GM19324 (cell line): ENCODE measurements at regions not wholly inside any gene's neighbourhood (a gene's known extent, or its start where the extent isn't known, plus 50 kb on each side); places are given as distances from the start of the nearest gene placed in this dataset.
"Not testable (repeated sequence)": the region's sequence is repeated elsewhere in the genome, so short reads cannot be mapped to it uniquely, and the experiment has no call there.

Source experiments
- ATAC-seq: cut with Tn5 transposase; IDR thresholded peaks from one replicate; pipeline ENCODE4 v1.9.1; 2021; ENCODE audit warnings: mild to moderate bottlenecking, moderate library complexity; ENCODE audit not compliant: unreplicated experiment, low FRiP score

DNA sequence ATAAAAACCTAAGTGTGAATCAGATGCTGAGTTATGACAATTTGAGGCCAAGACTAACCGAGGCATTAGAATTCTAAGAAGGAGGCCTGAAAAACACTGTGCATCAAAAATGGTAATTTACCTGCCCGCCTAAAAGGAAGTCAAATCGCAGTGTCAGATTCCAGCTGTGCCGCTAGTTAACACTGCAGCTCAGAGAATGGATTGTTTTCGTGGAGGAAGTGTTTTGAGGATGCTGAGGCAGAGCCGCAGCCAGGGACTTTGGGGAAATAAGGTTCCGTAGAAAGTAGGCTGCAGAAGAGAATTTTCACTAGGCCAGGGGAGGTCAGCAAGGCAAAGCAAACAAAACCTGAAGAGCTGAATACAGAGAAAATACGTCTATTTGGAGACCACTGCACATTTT lies 226.4 kb upstream of the ISL1 start:
- no peak for ATAC-seq

DNA sequence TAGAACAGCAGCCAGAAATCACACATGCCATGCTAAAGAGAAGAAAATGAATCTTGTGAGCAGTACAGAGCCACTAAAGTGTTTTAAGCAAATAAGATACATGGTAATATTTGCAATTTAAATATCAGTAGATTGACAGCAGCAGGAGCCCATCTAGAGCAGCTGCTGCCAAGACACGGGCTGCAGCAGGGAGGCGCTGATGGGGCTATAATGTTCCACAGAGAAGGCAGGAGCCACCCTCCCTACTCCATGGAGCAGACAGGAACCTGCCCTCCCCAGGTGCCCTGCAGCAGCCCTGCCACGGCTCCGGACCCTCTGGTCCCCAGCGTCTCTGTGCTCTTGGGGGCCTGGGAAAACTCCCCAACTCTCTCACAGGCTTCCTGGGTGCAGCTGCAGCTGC lies 224.1 kb upstream of the ISL1 start:
- no peak for ATAC-seq

DNA sequence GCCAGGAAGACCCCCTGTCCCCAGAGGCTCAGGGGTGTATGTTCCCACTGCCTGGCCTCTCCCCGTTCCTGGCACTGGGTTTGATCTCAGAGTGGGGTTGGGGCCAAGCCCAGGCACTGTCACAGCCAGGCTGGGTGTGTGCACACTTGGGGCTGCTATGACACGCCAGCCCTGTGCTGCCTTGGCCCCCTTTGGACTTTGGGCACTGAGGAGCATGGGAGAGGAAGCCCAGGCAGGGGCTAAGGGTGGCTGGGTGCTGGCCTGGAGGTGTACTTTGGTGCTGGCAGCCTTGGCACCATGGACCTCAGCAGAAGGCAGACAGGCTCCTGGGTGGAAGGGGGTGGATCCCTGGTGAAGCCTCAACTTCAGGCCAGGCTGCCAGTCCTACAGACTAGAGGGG lies 223.6 kb upstream of the ISL1 start:
- ATAC-seq = no peak

DNA sequence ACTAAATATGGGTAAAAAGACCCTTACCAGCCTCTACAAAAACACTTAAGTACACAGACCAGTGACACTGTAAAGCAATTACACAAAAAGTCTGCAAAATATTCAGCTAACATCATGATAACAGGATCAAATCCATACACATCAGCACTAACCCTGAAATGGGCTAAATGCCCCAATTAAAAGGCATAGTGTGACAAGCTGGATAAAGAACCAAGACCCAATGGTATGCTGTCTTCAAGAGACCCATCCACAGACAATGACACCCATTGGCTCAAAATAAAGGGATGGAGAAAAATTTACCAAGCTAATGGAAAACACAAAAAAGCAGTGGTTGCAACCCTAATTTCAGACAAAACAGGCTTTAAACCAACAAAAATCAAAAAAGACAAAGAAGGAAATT lies 221.0 kb upstream of the ISL1 start:
- no peak for ATAC-seq

DNA sequence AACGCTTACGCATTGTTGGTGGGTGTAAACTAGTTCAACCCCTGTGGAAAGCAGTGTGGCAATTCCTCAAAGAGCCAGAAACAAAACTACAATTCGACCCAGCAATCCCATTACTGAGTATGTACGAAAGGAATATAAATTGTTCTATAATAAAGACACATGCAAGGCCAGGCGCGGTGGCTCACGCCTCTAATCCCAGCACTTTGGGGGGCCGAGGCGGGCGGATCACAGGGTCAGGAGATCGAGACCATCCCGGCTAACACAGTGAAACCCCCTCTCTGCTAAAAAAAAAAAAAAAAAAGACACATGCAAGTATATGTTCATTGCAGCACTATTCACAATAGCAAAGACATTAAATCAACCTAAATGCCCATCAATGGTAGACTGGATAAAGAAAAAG lies 217.6 kb upstream of the ISL1 start:
- not testable (repeated sequence) for ATAC-seq

DNA sequence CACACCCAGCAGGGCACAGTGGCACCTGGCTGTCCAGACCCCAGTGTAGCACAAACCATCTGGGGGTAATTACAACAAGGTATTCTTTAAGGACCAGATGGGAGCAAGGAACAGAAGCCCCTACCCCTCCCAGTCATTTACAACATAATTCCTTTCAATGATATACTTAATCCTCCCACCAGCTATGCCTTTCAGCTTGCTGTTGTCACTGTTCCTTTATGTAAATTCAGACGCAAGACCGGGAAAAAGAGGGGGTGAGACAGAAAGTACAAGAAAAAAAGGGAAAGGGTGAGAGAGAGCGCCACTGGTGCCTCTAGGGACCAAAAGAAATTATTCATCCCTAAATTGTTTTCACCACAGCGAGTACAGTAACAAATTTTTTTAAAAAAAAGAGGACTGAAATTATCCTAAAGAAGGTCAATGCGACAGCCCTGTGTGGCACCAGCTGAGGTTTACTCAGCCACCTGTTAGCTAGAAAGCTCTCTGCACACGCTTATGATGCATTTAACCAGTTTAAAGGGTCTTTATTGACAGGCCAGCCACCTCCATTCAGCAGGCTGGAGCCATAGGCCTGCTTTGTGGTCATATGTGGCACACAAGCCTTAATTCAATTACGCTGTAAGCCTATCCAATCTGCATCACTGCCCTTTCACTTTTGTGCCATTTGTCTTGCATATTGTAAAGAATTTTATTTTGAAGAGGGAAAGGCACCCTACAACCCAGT lies 210.2 kb upstream of the ISL1 start:
- no peak for ATAC-seq

DNA sequence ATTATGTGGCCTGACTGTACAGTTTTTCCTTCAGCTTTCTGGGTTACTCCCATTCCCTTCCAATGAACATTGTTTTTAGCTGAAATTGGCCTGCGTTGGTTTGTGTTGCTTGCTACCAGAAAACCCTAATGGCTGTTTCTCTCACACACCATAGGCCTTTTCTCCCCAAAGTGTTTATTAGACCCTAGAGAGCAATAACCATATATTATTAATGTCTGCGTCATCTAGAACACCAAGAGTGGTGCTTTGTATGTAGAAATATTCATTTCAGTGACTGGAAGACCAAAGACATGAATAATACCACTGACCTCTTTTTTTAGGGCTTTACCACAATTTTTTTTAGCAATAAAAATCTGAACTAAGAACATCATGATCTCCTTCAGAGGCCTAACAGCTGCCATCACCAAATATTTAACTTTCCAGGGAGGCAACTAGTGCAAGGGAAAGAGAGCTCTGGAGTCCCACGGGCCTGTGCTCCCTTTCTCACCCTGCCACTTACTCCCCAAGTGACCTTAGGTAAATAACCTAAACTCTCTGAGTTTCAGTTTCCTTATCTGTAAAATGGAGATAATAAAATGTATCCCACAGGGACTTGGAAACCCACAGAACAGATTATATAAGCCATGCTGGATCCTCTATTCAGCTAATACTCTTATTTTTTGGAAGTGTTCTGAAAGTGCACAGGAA lies 201.9 kb upstream of the ISL1 start:
- ATAC-seq = no peak

DNA sequence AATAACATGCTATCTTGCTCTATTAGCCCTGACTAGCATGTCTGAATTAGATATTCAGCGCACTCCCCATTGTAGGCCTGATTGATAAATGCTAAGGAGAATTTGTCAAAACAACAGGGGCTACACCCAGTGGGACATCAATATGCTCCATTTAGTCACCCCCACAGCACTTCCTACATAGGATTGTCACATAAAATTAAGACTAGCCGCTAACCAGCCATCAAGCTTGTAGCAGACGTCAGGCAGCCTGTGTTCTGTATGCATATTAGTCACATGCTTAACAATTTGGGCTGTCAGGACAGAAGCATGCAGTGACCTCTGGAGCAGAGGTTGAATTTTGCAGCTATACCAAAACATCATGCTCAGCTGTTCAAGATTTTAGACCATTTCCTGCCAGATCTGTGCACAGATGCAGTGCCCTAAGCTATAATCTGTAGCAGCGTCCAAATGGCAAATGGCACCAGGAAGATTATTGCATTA lies 197.4 kb upstream of the ISL1 start:
- ATAC-seq = no peak

- no peak for ATAC-seq
These were observed 195.2 kb upstream of the ISL1 start for GRCh38 chr5:51188001-51188591.

GRCh38 chr5:51194671-51195070 lies 188.6 kb upstream of the ISL1 start:
- no peak for ATAC-seq

DNA sequence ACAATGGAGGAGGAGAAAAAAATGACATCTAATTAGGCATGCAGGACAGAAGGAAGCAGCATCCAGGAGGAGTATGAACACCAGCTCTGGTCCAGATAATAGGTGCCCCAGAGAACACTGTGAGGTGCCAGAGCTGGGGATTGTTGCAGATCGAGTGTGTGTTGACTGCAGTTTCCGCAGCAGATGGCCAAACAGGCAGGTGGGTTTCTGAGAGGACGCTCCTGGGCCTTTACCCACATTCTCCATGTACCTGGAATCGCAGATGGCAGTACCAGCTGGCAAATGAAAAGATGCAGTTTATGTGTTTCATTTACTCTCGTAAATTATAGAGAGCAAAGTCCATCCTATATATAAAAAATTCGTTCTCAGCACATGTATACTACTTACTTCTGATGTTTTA lies 182.2 kb upstream of the ISL1 start:
- no peak for ATAC-seq

DNA sequence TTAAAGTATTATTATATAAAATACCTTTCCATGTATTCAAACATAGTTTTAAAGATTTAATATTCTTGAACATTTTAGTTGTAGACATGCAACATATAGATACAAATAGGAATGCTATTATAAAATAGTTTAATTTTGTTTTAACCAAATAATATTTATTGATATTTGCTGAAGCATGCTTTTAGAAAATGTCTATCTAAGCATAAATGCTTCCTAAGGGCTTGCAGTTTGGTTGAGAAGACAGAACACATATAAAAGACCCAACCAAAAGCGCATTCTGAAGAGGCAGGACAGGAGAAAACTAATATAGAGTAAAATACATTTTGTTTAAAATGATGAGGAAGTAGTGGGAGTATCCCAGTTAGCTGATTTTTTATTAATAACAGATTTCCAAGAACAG lies 181.5 kb upstream of the ISL1 start:
- ATAC-seq = no peak

- ATAC-seq = no peak
These were observed 181.1 kb upstream of the ISL1 start for GRCh38 chr5:51202161-51202560.

DNA sequence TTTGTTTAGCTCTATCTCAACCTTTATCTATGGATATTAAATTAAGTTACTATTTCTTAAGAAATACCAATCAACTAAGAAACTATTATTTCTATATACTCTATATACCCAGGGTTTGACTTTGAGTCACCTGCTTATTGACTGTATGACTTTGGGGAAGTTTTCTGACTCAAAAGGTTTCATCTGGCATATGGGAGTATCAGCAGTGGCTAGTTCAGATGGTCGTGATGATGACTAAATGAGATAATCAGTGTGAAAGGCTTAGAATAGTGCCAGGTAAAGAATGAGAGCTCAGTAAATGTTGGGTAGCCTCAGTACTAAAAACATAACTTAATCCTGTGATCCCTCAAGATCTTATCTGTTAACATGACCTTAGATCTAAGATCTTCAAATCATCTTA lies 179.7 kb upstream of the ISL1 start:
- no peak for ATAC-seq

GRCh38 chr5:51208296-51208695 lies 175.0 kb upstream of the ISL1 start:
- ATAC-seq = no peak

DNA sequence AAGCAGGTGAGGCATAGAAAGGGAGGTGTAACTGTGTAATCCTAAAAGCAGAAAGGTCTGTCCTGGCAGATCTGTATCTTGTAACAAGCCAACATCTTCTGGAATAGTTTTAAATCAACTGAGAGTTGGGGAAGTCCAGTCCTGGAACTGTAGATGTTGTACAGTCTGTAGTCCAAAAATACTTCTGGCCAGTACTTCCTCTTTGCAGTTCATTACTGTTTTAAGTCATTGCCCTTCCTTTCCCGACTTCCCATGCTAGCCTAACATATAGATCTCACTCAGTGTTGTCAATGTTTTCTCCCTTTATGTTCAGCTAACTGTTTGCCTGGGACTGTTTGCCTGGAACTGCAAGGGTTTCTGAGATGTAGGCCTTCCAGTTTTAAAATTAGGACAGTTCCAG lies 168.5 kb upstream of the ISL1 start:
- ATAC-seq = no peak

DNA sequence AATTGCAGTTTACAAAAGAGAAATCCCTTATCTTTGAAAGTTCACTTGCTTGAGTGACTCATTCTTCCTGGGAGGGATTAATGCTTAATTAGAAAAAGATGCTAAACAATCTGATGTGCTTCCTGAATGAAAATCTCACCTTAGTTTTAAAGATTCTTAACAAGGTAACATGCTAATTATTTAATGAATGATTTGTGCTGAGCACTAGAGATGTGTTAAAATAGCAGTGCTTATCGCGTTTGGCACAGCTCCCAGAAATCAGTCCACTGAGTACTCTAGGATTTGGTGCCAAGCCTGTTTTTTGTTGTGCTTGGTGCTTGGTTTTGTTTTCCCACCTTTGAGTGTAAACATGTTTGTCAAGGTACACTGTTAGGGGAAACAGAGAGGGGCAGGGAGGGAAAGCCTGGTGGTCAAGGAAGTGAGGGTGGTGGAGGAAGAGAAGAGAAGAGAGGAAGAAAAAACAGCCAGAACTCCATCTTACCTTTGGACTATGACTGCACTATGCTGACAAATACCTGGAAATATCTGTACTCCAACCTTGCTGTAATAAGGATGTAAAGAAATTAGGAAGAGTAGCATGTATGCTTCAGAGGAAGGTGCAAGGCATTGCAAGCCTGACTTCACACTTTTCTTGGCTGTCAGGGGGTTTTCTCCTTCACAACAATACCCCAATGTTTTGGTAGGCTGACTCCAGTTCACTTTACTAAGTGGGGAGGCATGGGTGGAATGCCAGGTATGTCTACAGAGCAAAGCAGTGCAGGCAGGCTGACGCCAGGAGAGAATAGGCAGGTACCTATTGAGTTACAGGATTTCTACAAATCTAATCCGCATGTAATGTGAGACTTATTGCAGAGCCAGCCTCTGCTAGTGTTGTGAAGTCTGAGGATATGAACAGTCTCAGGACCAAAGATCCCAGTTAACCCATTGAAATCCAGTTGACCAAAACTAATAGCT lies 157.2 kb upstream of the ISL1 start:
- no peak for ATAC-seq

GRCh38 chr5:51227963-51228470 lies 155.2 kb upstream of the ISL1 start:
- no peak for ATAC-seq

DNA sequence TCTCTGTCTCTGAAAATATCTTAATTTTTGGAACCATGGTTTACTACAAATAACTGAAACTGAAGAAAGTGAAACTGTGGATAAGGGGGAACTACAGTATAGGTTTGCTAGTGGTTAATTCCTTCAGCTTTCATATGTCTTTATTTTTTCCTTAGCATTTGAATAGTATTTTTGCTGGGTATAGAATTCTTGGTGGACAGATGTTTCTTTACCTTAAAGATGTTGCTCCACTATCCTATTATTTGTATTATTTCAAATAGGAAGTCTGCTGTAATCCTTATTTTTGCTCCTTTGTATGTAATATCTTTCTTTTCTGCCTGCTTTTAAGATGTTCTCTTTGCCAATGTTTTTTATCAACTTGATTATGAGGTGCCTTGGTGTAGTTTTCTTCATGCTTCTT lies 152.9 kb upstream of the ISL1 start:
- no peak for ATAC-seq

DNA sequence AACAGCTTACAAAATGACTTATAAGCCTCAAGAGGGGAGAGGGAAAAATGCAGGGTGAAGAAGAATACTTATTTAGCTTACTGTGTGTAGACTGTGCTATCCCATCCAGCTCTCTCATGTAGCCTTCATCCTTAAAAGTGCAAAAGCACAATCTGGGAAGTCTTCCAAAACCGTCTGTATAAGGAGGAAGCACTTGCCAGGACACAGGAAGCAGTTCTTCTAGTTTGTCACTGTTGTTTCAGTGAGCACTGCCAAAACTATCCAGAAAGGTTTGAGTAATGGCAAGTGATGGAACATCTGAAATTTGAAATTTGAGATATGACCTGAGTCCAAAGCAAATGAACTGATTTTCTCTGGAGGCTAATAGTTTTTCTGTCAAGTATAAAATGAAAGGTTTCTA lies 140.8 kb upstream of the ISL1 start:
- ATAC-seq = no peak

DNA sequence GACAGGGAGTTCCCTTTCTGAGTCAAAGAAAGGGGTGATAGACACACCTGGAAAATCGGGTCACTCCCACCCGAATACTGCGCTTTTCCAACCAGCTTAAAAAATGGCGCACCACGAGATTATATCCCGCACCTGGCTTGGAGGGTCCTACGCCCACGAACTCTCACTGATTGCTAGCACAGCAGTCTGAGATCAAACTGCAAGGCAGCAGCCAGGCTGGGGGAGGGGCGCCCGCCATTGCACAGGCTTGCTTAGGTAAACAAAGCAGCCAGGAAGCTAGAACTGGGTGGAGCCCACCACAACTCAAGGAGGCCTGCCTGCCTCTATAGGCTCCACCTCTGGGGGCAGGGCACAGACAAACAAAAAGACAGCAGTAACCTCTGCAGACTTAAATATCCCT lies 132.3 kb upstream of the ISL1 start:
- not testable (repeated sequence) for ATAC-seq
